ENCODE measurements at regions not wholly inside any gene's neighbourhood (a gene's known extent, or its start where the extent isn't known, plus 50 kb on each side); places are given as distances from the start of the nearest gene placed in this dataset.

GRCh38 chr2:136215449-136215848 lies 97.5 kb upstream of the CXCR4 start:
- peaks cover 20% of the 10 kb centered on the region for H3K4me1 ChIP-seq
- intact Hi-C loops (cut with DNase I) = no loop called here
- DNase-seq = no peak
- H3K36me3 ChIP-seq = no peaks in the 10 kb centered on the region
- no peaks in the 10 kb centered on the region for H3K27me3 ChIP-seq
- H3K9me3 ChIP-seq = no peaks in the 10 kb centered on the region
- H3K27ac ChIP-seq = no peak overlapping the region
- H3K4me3 ChIP-seq = no peak overlapping the region
- TF ChIP-seq CTCF (IDR thresholded peaks at IDR 0.05) = no peak
- ATAC-seq = no peak

- Histone ChIP-seq H3K9me3 (no peaks in the 10 kb centered on the region), H3K4me1 (peaks cover 21% of the 10 kb centered on the region), H3K4me3 (no peak overlapping the region), H3K36me3 (no peaks in the 10 kb centered on the region), H3K27me3 (no peaks in the 10 kb centered on the region), H3K27ac (no peak overlapping the region)
- TF ChIP-seq CTCF (IDR thresholded peaks at IDR 0.05) = no peak
- peak; percentile 81 for ATAC-seq
- no peak for DNase-seq
- intact Hi-C loops (cut with DNase I) = no loop called here
Measured at GRCh38 chr2:136214307-136215200, 96.6 kb upstream of the CXCR4 start.

- no peaks in the 10 kb centered on the region for H3K27me3 ChIP-seq
- no peaks in the 10 kb centered on the region for H3K36me3 ChIP-seq
- H3K4me3 ChIP-seq = no peak overlapping the region
- no peak for TF ChIP-seq CTCF (IDR thresholded peaks at IDR 0.05)
- H3K4me1 ChIP-seq = peaks cover 23% of the 10 kb centered on the region
- DNase-seq = no peak
- H3K9me3 ChIP-seq = no peaks in the 10 kb centered on the region
- no peak for ATAC-seq
- no peak overlapping the region for H3K27ac ChIP-seq
- intact Hi-C loops (cut with DNase I) = no loop called here
Measured at GRCh38 chr2:136213836-136214235, 95.9 kb upstream of the CXCR4 start.

GRCh38 chr2:136212426-136213378 lies 94.8 kb upstream of the CXCR4 start:
- DNase-seq = no peak
- Histone ChIP-seq H3K4me3 (no peak overlapping the region), H3K27me3 (no peaks in the 10 kb centered on the region), H3K27ac (no peak overlapping the region), H3K4me1 (peaks cover 23% of the 10 kb centered on the region), H3K9me3 (no peaks in the 10 kb centered on the region), H3K36me3 (no peaks in the 10 kb centered on the region)
- intact Hi-C loops (cut with DNase I) = no loop called here
- no peak for TF ChIP-seq CTCF (IDR thresholded peaks at IDR 0.05)
- ATAC-seq = no peak

GRCh38 chr2:136211701-136212100 lies 93.8 kb upstream of the CXCR4 start:
- DNase-seq (no peak), ATAC-seq (no peak)
- Histone ChIP-seq H3K36me3 (no peaks in the 10 kb centered on the region), H3K4me1 (peaks cover 23% of the 10 kb centered on the region), H3K27me3 (no peaks in the 10 kb centered on the region), H3K4me3 (no peak overlapping the region), H3K27ac (no peak overlapping the region), H3K9me3 (no peaks in the 10 kb centered on the region)
- TF ChIP-seq CTCF (IDR thresholded peaks at IDR 0.05) = no peak
- intact Hi-C loops (cut with DNase I) = no loop called here
